Heart right ventricle (tissue), 16 donors: ENCODE measurements at regions not wholly inside any gene's neighbourhood (a gene's known extent, or its start where the extent isn't known, plus 50 kb on each side); places are given as distances from the start of the nearest gene placed in this dataset.

ENCODE experiments used
- ATAC-seq, 8 donors: fragments of 200-7000 bp; cut with Tn5 transposase; one replicate each; pipeline ENCODE4 v1.9.1; 2020; ENCODE audit warnings: mild to moderate bottlenecking in 8 of 8, moderate library complexity in 8 of 8, moderate number of reproducible peaks in 1 of 8
- DNase-seq, 2 donors: peaks; one replicate each; pipeline ENCODE4 v3.0.0-alpha.2; 2020
- H3K27ac ChIP-seq, 10 donors: fragments of 200-600 bp; sonication (generic) in 2 of 10; one replicate each; pipeline versions ENCODE4 v1.5.0 to v1.8.0; 2020 to 2022; ENCODE audit warnings: mild to moderate bottlenecking in 3 of 10
- H3K27me3 ChIP-seq, 7 donors: fragments of 200-600 bp; one replicate each; pipeline ENCODE4 v1.8.0; 2021 to 2022; ENCODE audit warnings: mild to moderate bottlenecking in 2 of 7
- H3K36me3 ChIP-seq, 9 donors: fragments of 200-600 bp; sonication (generic) in 1 of 9; one replicate each; pipeline versions ENCODE4 v1.5.0 to v1.8.0; 2020 to 2022; ENCODE audit warnings: mild to moderate bottlenecking in 2 of 9
- H3K4me1 ChIP-seq, 9 donors: fragments of 200-600 bp; sonication (generic) in 1 of 9; one replicate each; pipeline versions ENCODE4 v1.5.0 to v1.8.0; 2020 to 2022; ENCODE audit warnings: mild to moderate bottlenecking in 4 of 9
- H3K4me3 ChIP-seq, 10 donors: fragments of 200-600 bp; sonication (generic) in 2 of 10; one replicate each; pipeline versions ENCODE4 v1.5.0 to v1.8.0; 2020 to 2022; ENCODE audit warnings: mild to moderate bottlenecking in 7 of 10, moderate library complexity in 2 of 10
- H3K9me3 ChIP-seq, 11 donors: fragments of 200-600 bp in 10 of 11; sonication (generic) in 2 of 11; one replicate each; pipeline versions ENCODE4 v1.5.0 to v1.8.0; 2013 to 2022; ENCODE audit warnings: mild to moderate bottlenecking in 2 of 11, control low read depth in 1 of 11, moderate library complexity in 1 of 11
- WGBS, 2 donors: extraction: QIAGEN DNeasy Blood & Tissue Kit; methylation state at CpG; one replicate each; pipeline ENCODE4 v1.1.7; 2013; ENCODE audit warnings: inconsistent platforms in 1 of 2; 5-methylcytosine and 5-hydroxymethylcytosine counted together
- intact Hi-C, 10 donors: fragments of 100-400 bp; cut with DNase I; formaldehyde crosslinking; loops; one replicate each; pipeline versions ENCODE4 v1.11.1 to v1.14.2; 2022
- TF ChIP-seq, protein P1 (sequence below), 9 donors: fragments of 200-600 bp; sonication (generic) in 2 of 9; IDR thresholded peaks; one replicate each; pipeline versions ENCODE4 v1.5.0 to v1.8.0; 2021 to 2022; ENCODE audit warnings: antibody characterized with exemption in 9 of 9, mild to moderate bottlenecking in 5 of 9, moderate library complexity in 1 of 9
- donor health status: Arrhythmogenic right ventricular cardiomyopathy.
- donor health status: ischemic (EF 13 %, LVEDD 7.1; RV severe dilation, severe dysfunction).
- donor health status: healthy with polysubstance abuse.
- donor health status: DM: no; HTN: yes; CAD: no.
- donor health status: DM: no; HTN: no; CAD: no.
- donor health status: ischemic (EF 25% LVEDD 6.9; RV normal size, moderate dysfunction).
- donor health status: ischemic (EF 25% LVEDD 5.7; RV mildly dilated, moderate dysfunction).
- donor health status: healthy.
- donor health status: DM: yes; HTN: yes; CAD: no.
- donor health status: Ischemic cardiomyopathy.
- donor health status: ischemic (EF 35%, LVEDD 5.7; RV mildly dilated, moderate dysfunction).
- donor health status: nonischemic (EF 11% LVEDD 7.7; RV severe dilation, severe dysfunction).
- donor health status: DM: yes; HTN: yes; CAD: no.
- donor health status: PGD.
- donor health status: ischemic (EF 29% LVEDD 5.4; RV normal size, mild dysfunction).
- donor health status: nonischemic (EF 23%, LVEDD 6.1; RV moderate dilation, normal function).

GRCh38 chr2:238975408-238975807, 127.5 kb downstream of the TWIST2 start:
- H3K4me1 ChIP-seq = peaks cover 0 to 3% (median 0%) of the 10 kb centered on the region in 9 donors
- no peak overlapping the region for H3K27ac ChIP-seq
- 66 to 74% methylated on average over 2 of the region's 2 CpGs for WGBS, 2 donors
- DNase-seq = no peak
- ATAC-seq = no peak
- peaks cover 0 to 42% (median 10%) of the 10 kb centered on the region in 11 donors for H3K9me3 ChIP-seq
- no peaks in the 10 kb centered on the region for H3K36me3 ChIP-seq
- TF ChIP-seq, protein P1, sequence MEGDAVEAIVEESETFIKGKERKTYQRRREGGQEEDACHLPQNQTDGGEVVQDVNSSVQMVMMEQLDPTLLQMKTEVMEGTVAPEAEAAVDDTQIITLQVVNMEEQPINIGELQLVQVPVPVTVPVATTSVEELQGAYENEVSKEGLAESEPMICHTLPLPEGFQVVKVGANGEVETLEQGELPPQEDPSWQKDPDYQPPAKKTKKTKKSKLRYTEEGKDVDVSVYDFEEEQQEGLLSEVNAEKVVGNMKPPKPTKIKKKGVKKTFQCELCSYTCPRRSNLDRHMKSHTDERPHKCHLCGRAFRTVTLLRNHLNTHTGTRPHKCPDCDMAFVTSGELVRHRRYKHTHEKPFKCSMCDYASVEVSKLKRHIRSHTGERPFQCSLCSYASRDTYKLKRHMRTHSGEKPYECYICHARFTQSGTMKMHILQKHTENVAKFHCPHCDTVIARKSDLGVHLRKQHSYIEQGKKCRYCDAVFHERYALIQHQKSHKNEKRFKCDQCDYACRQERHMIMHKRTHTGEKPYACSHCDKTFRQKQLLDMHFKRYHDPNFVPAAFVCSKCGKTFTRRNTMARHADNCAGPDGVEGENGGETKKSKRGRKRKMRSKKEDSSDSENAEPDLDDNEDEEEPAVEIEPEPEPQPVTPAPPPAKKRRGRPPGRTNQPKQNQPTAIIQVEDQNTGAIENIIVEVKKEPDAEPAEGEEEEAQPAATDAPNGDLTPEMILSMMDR (IDR thresholded peaks at IDR 0.05) = no peak
- intact Hi-C loops = loop anchor here in 2 of 10 donors (10.0 kb wide), 2 partner anchors 611 to 621 kb away; no protein-coding TSS in a partner anchor
- H3K4me3 ChIP-seq = no peak overlapping the region
- H3K27me3 ChIP-seq = peaks cover 0 to 21% (median 9%) of the 10 kb centered on the region in 7 donors

DNA sequence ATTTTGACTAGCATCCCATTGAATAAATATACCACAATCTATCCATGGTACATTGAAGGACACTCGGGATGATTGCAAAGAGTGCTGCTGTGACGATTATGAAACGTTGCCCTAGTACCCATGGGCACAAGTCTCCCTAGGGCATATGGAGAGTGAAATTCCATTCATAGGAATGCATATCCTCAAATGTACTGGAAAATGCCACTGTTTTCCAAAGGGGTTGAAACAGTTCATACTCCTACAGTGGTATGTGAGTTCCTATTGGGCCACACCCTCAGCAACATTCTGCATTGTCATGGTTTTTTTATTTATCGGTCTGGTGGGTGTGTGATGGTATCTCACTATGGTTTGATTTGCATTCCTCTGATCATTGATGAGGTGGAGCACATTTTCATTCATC, 130.6 kb downstream of the TWIST2 start:
- TF ChIP-seq, protein P1 (IDR thresholded peaks at IDR 0.05) = no peak
- Histone ChIP-seq H3K4me3 (no peak overlapping the region), H3K9me3 (peaks cover 0 to 42% (median 10%) of the 10 kb centered on the region in 11 donors), H3K36me3 (no peaks in the 10 kb centered on the region), H3K27me3 (peaks cover 0 to 6% (median 0%) of the 10 kb centered on the region in 7 donors), H3K27ac (no peak overlapping the region), H3K4me1 (no peaks in the 10 kb centered on the region)
- no peak for ATAC-seq
- intact Hi-C loops = loop anchor here in 2 of 10 donors (10.0 kb wide), 2 partner anchors 614 to 624 kb away; no protein-coding TSS in a partner anchor
- 79 to 85% methylated on average over 4 of the region's 4 CpGs for WGBS, 2 donors
- no peak for DNase-seq

DNA sequence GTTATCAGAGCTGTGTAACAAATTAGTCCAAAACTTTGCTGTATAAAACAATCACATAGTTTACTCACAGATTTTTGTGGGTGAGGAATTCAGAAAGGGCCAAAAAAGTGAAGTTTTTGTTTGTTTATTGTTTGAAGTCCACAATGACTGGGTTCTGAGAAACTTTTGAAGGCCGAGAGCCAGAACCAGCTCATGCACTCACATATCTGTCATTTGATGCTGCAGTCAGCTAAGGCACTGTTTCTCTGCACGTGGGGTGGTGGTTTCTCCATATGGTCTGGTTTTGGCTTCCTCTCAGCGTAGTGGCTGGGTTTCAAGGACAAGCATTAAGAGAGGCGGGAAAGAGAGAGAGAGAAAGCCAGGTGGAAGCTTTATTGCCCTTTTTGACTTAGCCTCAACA, 131.8 kb downstream of the TWIST2 start:
- DNase-seq = no peak
- intact Hi-C loops = loop anchor here in 2 of 10 donors (10.0 kb wide), 2 partner anchors 615 to 625 kb away; no protein-coding TSS in a partner anchor
- TF ChIP-seq, protein P1 (IDR thresholded peaks at IDR 0.05) = no peak
- WGBS, 2 donors = 74 to 82% methylated on average over 4 of the region's 4 CpGs
- Histone ChIP-seq H3K9me3 (peaks cover 0 to 41% (median 10%) of the 10 kb centered on the region in 11 donors), H3K27ac (no peak overlapping the region), H3K4me1 (no peaks in the 10 kb centered on the region), H3K4me3 (no peak overlapping the region), H3K27me3 (peaks cover 0 to 6% (median 0%) of the 10 kb centered on the region in 7 donors), H3K36me3 (no peaks in the 10 kb centered on the region)
- ATAC-seq = no peak

DNA sequence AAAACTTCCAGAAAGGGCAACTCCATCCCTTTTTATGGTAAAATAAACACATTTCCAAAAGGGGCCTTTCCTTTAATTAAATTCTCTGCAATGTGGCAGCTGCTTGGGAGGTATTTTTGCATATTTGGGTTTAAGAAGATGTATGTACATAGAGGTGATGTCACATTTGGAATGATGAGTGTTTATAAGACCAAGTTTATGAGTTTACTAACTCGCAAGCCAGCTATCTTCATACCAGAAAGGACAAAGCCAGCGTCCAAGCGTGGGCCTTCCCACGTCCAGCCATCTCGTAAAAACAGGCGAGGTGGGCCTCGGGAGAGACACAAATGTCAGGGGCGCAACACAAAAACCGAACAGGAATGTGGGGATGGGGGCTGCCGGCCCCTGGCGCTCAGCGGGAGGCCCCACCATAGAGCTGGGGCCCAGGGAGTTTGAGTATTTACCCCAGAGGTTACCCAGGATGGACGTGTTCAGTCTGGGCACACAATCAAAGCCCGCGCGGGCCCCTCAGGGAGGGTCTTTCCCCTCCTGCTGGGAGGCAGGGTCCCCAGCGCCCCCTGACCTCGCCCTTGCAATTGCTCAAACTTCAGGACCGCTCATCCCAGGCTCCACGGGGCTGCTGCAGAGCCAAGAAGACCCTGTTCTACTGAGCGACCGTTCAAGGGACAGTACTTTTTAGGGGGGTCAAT, 137.3 kb downstream of the TWIST2 start:
- H3K27me3 ChIP-seq = peaks cover 0 to 37% (median 20%) of the 10 kb centered on the region in 7 donors
- ATAC-seq (no peak), DNase-seq (no peak)
- no peaks in the 10 kb centered on the region for H3K9me3 ChIP-seq
- H3K27ac ChIP-seq = no peak overlapping the region
- 78 to 80% methylated on average over 22 of the region's 22 CpGs for WGBS, 2 donors
- TF ChIP-seq, protein P1 (IDR thresholded peaks at IDR 0.05) = no peak
- no peaks in the 10 kb centered on the region for H3K36me3 ChIP-seq
- no peak overlapping the region for H3K4me3 ChIP-seq
- H3K4me1 ChIP-seq = no peaks in the 10 kb centered on the region
- intact Hi-C loops = no loop called here
